ENCODE measurements at regions not wholly inside any gene's neighbourhood (a gene's known extent, or its start where the extent isn't known, plus 50 kb on each side); places are given as distances from the start of the nearest gene placed in this dataset.

- ATAC-seq (ENCODE audit: low FRiP score in 2 of 2) (no peak), DNase-seq (no peak)
- Histone ChIP-seq H3K4me3 (no peak overlapping the region), H3K27ac (no peak overlapping the region), H3K27me3 (no peaks in the 10 kb centered on the region), H3K4me1 (no peaks in the 10 kb centered on the region), H3K36me3 (no peaks in the 10 kb centered on the region), H3K9me3 (no peaks in the 10 kb centered on the region)
- 96 to 100% methylated on average over 1 of the region's 1 CpG for WGBS, 2 donors
- TF ChIP-seq CTCF (IDR thresholded peaks at IDR 0.05): no peak
- TF ChIP-seq EP300 (IDR thresholded peaks at IDR 0.05): no peak
- TF ChIP-seq POLR2AphosphoS5 (IDR thresholded peaks at IDR 0.05): no peak
- no peak for TF ChIP-seq POLR2A (IDR thresholded peaks at IDR 0.05)
These were observed 1163.7 kb downstream of the SI start for GRCh38 chr3:163914567-163914966.

- TF ChIP-seq POLR2A (IDR thresholded peaks at IDR 0.05) (no peak), POLR2AphosphoS5 (IDR thresholded peaks at IDR 0.05) (no peak), EP300 (IDR thresholded peaks at IDR 0.05) (no peak), CTCF (IDR thresholded peaks at IDR 0.05) (no peak)
- Histone ChIP-seq H3K9me3 (no peaks in the 10 kb centered on the region), H3K27me3 (no peaks in the 10 kb centered on the region), H3K4me1 (no peaks in the 10 kb centered on the region), H3K36me3 (no peaks in the 10 kb centered on the region), H3K27ac (no peak overlapping the region), H3K4me3 (no peak overlapping the region)
- ATAC-seq (ENCODE audit: low FRiP score in 2 of 2) (no peak), DNase-seq (no peak)
- WGBS, 2 donors: 81 to 84% methylated on average over 7 of the region's 7 CpGs
These were observed 1186.5 kb downstream of the SI start for GRCh38 chr3:163891771-163892170.

GRCh38 chr3:163890661-163891060 is 1187.6 kb downstream of the SI start:
- no peaks in the 10 kb centered on the region for H3K9me3 ChIP-seq
- H3K27ac ChIP-seq: no peak overlapping the region
- H3K4me1 ChIP-seq: no peaks in the 10 kb centered on the region
- H3K27me3 ChIP-seq: no peaks in the 10 kb centered on the region
- H3K4me3 ChIP-seq: no peak overlapping the region
- H3K36me3 ChIP-seq: no peaks in the 10 kb centered on the region
- 77 to 84% methylated on average over 2 of the region's 2 CpGs for WGBS, 2 donors
- no peak for TF ChIP-seq POLR2AphosphoS5 (IDR thresholded peaks at IDR 0.05)
- TF ChIP-seq EP300 (IDR thresholded peaks at IDR 0.05): no peak
- TF ChIP-seq CTCF (IDR thresholded peaks at IDR 0.05): no peak
- no peak for TF ChIP-seq POLR2A (IDR thresholded peaks at IDR 0.05)
- no peak for DNase-seq
- ATAC-seq (ENCODE audit: low FRiP score in 2 of 2): no peak

- ATAC-seq (ENCODE audit: low FRiP score in 2 of 2) (no peak), DNase-seq (no peak)
- H3K4me3 ChIP-seq: no peak overlapping the region
- no peak overlapping the region for H3K27ac ChIP-seq
- H3K36me3 ChIP-seq: no peaks in the 10 kb centered on the region
- no peaks in the 10 kb centered on the region for H3K27me3 ChIP-seq
- H3K9me3 ChIP-seq: peaks cover 0 to 11% (median 6%) of the 10 kb centered on the region in 4 donors
- 93 to 94% methylated on average over 3 to 4 of the region's 4 CpGs for WGBS, 2 donors
- TF ChIP-seq POLR2A (IDR thresholded peaks at IDR 0.05) (no peak), CTCF (IDR thresholded peaks at IDR 0.05) (no peak), EP300 (IDR thresholded peaks at IDR 0.05) (no peak), POLR2AphosphoS5 (IDR thresholded peaks at IDR 0.05) (no peak)
- no peaks in the 10 kb centered on the region for H3K4me1 ChIP-seq
These were observed 1199.1 kb downstream of the SI start for GRCh38 chr3:163879172-163879571.

GRCh38 chr3:163878396-163878795 is 1199.9 kb downstream of the SI start:
- no peak for DNase-seq
- H3K27ac ChIP-seq: no peak overlapping the region
- WGBS, 2 donors: 89 to 94% methylated on average over 4 of the region's 4 CpGs

More at GRCh38 chr3:163878396-163878795, 1199.9 kb downstream of the SI start:
- no peak for ATAC-seq (ENCODE audit: low FRiP score in 2 of 2)
- H3K36me3 ChIP-seq: no peaks in the 10 kb centered on the region
- TF ChIP-seq POLR2A (IDR thresholded peaks at IDR 0.05) (no peak), EP300 (IDR thresholded peaks at IDR 0.05) (no peak), POLR2AphosphoS5 (IDR thresholded peaks at IDR 0.05) (no peak), CTCF (IDR thresholded peaks at IDR 0.05) (no peak)
- H3K9me3 ChIP-seq: peaks cover 0 to 11% (median 6%) of the 10 kb centered on the region in 4 donors
- H3K4me3 ChIP-seq: no peak overlapping the region
- no peaks in the 10 kb centered on the region for H3K4me1 ChIP-seq
- H3K27me3 ChIP-seq: no peaks in the 10 kb centered on the region
